ENCODE measurements at regions not wholly inside any gene's neighbourhood (a gene's known extent, or its start where the extent isn't known, plus 50 kb on each side); places are given as distances from the start of the nearest gene placed in this dataset.

- H3K27ac ChIP-seq (ENCODE audit: low read depth, low read length, poor library complexity, severe bottlenecking): no peak overlapping the region
- no peaks in the 10 kb centered on the region for H3K9me3 ChIP-seq (ENCODE audit: low read depth, low read length, poor library complexity, severe bottlenecking)
- POLR2A ChIA-PET (ENCODE audit: low non-redundant PET): no interaction called here
- no peak overlapping the region for H3K4me3 ChIP-seq (ENCODE audit: low read depth, low read length, poor library complexity, severe bottlenecking)
- no peaks in the 10 kb centered on the region for H3K36me3 ChIP-seq (ENCODE audit: insufficient read depth, low read length, poor library complexity, severe bottlenecking)
- intact Hi-C loops (cut with micrococcal nuclease; ENCODE audit: unreplicated experiment): no loop called here
- no peaks in the 10 kb centered on the region for H3K4me1 ChIP-seq (ENCODE audit: insufficient read depth, low read length, poor library complexity, severe bottlenecking)
- no peak for DNase-seq (ENCODE audit: low spot score)
- TF ChIP-seq EZH2 (IDR thresholded peaks at IDR 0.05; ENCODE audit: borderline replicate concordance, low read depth, low read length, poor library complexity, severe bottlenecking) (no peak), CTCF (conservative IDR thresholded peaks at IDR 0.05; ENCODE audit: low read depth, low read length) (no peak)
- CTCF ChIA-PET: no interaction called here
- H3K27me3 ChIP-seq (replicated peaks; ENCODE audit: insufficient read depth, low read depth, low read length, poor library complexity): no peaks in the 10 kb centered on the region
- no TSS peak for BruUV-seq (replicated peaks)
Observed at GRCh38 chr10:47060993-47061500, 149.8 kb downstream of the PTPN20 start.

GRCh38 chr10:47061776-47062175, 150.5 kb downstream of the PTPN20 start:
- POLR2A ChIA-PET (ENCODE audit: low non-redundant PET): no interaction called here
- Histone ChIP-seq H3K27ac (ENCODE audit: low read depth, low read length, poor library complexity, severe bottlenecking) (no peak overlapping the region), H3K9me3 (ENCODE audit: low read depth, low read length, poor library complexity, severe bottlenecking) (no peaks in the 10 kb centered on the region), H3K36me3 (ENCODE audit: insufficient read depth, low read length, poor library complexity, severe bottlenecking) (no peaks in the 10 kb centered on the region), H3K4me1 (ENCODE audit: insufficient read depth, low read length, poor library complexity, severe bottlenecking) (no peaks in the 10 kb centered on the region), H3K4me3 (ENCODE audit: low read depth, low read length, poor library complexity, severe bottlenecking) (no peak overlapping the region), H3K27me3 (replicated peaks; ENCODE audit: insufficient read depth, low read depth, low read length, poor library complexity) (no peaks in the 10 kb centered on the region)
- intact Hi-C loops (cut with micrococcal nuclease; ENCODE audit: unreplicated experiment): no loop called here
- DNase-seq (ENCODE audit: low spot score): no peak
- no TSS peak for BruUV-seq (replicated peaks)
- CTCF ChIA-PET: no interaction called here
- TF ChIP-seq EZH2 (IDR thresholded peaks at IDR 0.05; ENCODE audit: borderline replicate concordance, low read depth, low read length, poor library complexity, severe bottlenecking) (no peak), CTCF (conservative IDR thresholded peaks at IDR 0.05; ENCODE audit: low read depth, low read length) (no peak)

- Histone ChIP-seq H3K9me3 (ENCODE audit: low read depth, low read length, poor library complexity, severe bottlenecking) (no peaks in the 10 kb centered on the region), H3K4me1 (ENCODE audit: insufficient read depth, low read length, poor library complexity, severe bottlenecking) (no peaks in the 10 kb centered on the region), H3K27me3 (replicated peaks; ENCODE audit: insufficient read depth, low read depth, low read length, poor library complexity) (no peaks in the 10 kb centered on the region), H3K27ac (ENCODE audit: low read depth, low read length, poor library complexity, severe bottlenecking) (no peak overlapping the region), H3K36me3 (ENCODE audit: insufficient read depth, low read length, poor library complexity, severe bottlenecking) (no peaks in the 10 kb centered on the region), H3K4me3 (ENCODE audit: low read depth, low read length, poor library complexity, severe bottlenecking) (no peak overlapping the region)
- no TSS peak for BruUV-seq (replicated peaks)
- CTCF ChIA-PET: interaction anchor here (0.9 kb wide), 1 partner anchor 249 kb away, joined by 4 read pairs; no protein-coding TSS in a partner anchor
- DNase-seq (ENCODE audit: low spot score): no peak
- intact Hi-C loops (cut with micrococcal nuclease; ENCODE audit: unreplicated experiment): no loop called here
- TF ChIP-seq CTCF (conservative IDR thresholded peaks at IDR 0.05; ENCODE audit: low read depth, low read length) (peak; percentile 29; the same call in 1 of the 2 replicates), EZH2 (IDR thresholded peaks at IDR 0.05; ENCODE audit: borderline replicate concordance, low read depth, low read length, poor library complexity, severe bottlenecking) (no peak)
- POLR2A ChIA-PET (ENCODE audit: low non-redundant PET): no interaction called here
Observed at GRCh38 chr10:47062441-47063200, 151.4 kb downstream of the PTPN20 start.
